T-helper 2 cell treated with Interferon-gamma antibody and Interleukin-4, amounts not matched to agents 100 ng/mL and 5 ng/mL, for 36 hours (primary cell): ENCODE measurements at regions not wholly inside any gene's neighbourhood (a gene's known extent, or its start where the extent isn't known, plus 50 kb on each side); places are given as distances from the start of the nearest gene placed in this dataset.

Experiments used
- intact Hi-C: fragments of 100-400 bp; cut with micrococcal nuclease; formaldehyde crosslinking; loops from one replicate; pipeline ENCODE4 v1.15.1; 2023

GRCh38 chr2:8394569-8395359 is 287.1 kb upstream of the ID2 start:
- intact Hi-C loops: no loop called here

GRCh38 chr2:8395718-8396117 is 286.1 kb upstream of the ID2 start:
- intact Hi-C loops: no loop called here

DNA sequence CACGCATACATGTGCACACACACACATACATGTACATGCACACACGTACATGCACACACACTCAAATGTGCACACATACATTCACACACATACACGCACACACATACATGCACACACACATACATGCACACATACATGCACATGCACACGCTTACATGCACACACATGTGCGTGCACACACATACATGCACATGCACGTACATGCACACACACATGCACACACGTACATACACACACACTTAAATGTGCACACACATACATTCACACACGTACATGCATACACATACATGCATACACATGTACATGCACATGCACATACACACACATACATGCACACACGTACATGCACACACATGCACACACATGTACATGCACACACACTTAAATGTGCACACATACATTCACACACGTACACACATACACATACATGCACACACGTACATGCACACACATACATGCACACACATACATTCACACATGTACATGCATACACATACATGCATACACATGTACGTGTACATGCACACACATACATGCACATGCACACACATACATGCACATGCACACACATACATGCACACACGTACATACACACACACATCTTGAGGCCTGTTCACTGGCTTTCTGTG is 283.7 kb upstream of the ID2 start:
- intact Hi-C loops: no loop called here

DNA sequence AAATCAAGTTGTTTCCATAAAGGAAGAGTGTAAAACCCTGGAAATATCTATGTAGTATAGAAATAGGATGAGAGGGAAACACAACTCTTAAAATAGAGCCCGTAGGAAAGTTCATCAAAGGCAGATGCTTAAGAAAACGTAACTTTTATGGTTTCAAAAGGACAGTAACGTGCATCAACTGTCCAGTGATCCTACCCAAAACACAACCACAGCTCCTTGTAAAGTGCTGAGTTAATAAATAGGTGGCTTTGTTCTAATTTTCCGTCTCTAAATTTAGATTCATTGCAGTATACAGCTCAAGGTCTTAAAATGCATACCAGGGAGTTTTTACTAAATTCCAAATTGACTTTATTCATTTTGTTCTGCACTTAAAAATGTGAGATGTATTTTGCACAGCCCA is 282.1 kb upstream of the ID2 start:
- intact Hi-C loops: no loop called here

DNA sequence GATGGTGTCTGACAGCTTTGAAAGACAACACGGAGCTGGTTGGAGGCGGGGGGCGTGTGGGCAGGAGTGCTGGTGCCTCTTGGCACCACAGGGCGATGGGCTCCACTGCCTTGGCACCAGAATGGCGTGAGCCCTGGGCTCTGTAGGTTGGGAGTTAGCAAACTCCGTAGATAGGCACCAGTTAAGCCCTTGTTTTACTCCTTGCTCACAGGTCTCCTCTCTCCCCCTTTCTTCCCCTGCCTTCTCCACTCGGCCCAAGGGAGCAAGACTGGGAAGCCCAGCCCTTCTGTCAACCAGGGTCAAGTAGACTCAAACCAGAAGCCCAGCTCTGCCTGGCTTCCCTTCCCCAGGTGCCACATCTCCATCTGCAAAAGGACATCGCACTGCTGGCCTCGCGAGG is 281.7 kb upstream of the ID2 start:
- intact Hi-C loops: no loop called here

DNA sequence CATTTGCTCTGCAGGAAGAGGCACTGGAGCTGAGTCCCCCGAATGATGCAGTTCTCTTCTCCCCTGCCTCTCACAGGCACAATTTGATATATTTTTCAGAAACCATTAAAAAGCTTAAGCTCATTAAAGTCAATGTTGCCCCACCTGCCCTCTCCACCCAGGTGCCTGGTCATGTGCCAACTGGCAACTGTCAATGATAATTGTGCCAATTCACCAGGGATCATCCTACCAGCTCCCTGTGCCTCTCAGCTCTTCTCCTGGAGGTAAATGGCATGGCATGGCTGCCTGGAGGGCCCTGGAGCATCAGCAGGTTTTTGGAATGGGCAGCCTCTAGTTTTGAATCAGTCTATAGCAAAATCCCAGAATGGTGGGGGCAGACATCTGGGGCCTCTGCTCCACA is 279.6 kb upstream of the ID2 start:
- intact Hi-C loops: no loop called here

- intact Hi-C loops: no loop called here
These were observed 278.0 kb upstream of the ID2 start for GRCh38 chr2:8403876-8404275.

DNA sequence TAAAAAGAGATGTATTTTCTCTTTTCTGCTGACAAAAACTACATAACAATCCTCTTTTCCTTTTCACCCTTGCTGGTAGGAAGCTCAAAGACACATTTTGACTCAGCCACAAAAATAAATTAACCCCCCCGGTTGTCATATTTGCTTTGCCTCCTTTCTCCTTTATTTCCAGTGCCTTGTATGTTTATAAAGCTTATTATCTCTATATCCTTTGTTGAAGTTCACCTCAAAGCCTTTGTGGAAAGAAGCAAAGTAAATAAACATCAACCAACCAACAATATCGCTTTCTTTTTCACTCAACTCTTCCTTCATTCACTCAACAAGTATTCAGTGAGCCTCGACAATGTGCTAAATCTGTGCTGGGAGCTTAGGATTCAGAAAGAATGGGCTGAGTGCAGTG is 276.5 kb upstream of the ID2 start:
- intact Hi-C loops: no loop called here

DNA sequence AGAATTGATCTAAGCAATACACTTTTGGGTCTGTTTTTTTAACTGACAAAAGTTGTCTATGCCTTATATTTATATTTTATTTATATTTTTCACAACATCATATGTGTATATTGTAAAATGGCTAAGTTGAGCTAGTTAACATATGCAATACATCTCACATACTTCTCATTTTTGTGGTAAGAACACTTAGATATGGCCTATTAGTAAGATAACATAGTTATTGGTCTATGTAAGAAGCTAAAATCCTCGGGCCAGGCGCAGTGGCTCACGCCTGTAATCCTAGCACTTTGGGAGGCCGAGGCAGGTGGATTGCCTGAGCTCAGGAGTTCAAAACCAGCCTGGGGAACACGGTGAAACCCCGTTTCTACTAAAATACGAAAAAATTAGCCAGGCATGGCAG is 275.6 kb upstream of the ID2 start:
- intact Hi-C loops: no loop called here

DNA sequence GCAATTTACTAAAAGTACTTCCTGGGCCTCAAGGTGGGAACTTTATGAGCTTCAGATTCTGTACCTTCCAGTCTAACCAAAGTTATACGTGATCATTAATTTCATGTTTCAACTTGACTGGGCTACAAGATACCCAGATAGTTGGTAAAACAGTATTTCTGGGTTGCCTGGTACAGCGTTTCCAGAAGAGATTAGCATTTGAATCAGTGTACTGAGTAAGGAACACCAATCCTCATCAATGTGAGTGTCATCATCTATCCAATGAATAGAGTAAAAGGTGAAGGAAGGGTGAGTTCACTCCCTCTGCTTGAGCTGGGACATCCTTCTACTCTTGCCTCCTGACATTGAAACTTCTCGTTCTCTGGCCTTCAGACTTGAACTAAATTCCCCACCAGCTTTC is 274.5 kb upstream of the ID2 start:
- intact Hi-C loops: no loop called here

- intact Hi-C loops: no loop called here
These were observed 273.0 kb upstream of the ID2 start for GRCh38 chr2:8408560-8409460.

- intact Hi-C loops: no loop called here
These were observed 272.2 kb upstream of the ID2 start for GRCh38 chr2:8409461-8410260.

GRCh38 chr2:8412082-8412481 is 269.8 kb upstream of the ID2 start:
- intact Hi-C loops: no loop called here

DNA sequence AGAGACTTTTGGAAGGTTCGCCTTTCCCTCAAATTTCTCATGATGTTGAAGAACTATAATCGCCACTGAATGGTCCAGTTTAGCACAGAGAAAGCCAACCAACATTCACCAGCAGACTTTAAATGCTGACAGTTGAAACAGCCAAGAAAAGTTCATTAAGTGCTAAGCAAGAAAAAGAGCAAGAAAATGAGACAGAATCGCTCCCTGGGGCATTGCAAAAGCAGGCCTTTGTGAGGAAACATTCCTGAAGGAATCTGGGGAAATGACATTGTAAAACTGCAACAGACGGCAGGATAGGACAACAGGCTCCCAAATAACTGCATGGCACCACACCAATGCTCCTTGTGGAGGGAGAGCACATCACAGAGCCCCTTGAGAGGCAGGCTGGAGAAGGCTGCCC is 269.3 kb upstream of the ID2 start:
- intact Hi-C loops: no loop called here

- intact Hi-C loops: no loop called here
These were observed 268.2 kb upstream of the ID2 start for GRCh38 chr2:8413589-8414135.

GRCh38 chr2:8414946-8415879 is 266.6 kb upstream of the ID2 start:
- intact Hi-C loops: no loop called here

DNA sequence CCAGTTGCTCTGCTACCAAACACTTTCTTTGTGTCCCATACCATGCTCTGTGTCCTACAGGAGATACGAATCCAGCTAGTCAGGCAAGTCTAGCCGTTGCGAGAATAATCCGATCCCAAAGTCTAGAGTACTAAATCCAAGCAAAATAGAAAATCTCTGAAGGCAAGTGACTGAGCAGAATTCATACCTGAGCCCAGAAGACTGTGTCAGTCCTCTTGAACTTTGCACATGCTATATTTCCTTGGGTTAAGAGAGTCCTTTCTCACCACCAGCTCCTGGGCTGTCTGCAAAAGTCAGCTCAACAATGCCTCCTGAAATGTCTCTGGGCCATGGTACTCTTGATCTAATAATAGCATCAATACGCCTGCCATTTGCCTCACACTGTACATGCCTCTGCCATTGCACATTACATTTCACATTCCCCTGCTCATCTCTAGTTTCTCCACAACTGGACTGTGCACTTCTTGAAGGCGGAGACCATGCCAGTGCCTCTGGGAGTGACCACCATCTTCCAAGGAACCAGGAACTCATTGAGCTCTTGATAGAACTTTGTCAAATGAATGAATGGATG is 265.8 kb upstream of the ID2 start:
- intact Hi-C loops: no loop called here

DNA sequence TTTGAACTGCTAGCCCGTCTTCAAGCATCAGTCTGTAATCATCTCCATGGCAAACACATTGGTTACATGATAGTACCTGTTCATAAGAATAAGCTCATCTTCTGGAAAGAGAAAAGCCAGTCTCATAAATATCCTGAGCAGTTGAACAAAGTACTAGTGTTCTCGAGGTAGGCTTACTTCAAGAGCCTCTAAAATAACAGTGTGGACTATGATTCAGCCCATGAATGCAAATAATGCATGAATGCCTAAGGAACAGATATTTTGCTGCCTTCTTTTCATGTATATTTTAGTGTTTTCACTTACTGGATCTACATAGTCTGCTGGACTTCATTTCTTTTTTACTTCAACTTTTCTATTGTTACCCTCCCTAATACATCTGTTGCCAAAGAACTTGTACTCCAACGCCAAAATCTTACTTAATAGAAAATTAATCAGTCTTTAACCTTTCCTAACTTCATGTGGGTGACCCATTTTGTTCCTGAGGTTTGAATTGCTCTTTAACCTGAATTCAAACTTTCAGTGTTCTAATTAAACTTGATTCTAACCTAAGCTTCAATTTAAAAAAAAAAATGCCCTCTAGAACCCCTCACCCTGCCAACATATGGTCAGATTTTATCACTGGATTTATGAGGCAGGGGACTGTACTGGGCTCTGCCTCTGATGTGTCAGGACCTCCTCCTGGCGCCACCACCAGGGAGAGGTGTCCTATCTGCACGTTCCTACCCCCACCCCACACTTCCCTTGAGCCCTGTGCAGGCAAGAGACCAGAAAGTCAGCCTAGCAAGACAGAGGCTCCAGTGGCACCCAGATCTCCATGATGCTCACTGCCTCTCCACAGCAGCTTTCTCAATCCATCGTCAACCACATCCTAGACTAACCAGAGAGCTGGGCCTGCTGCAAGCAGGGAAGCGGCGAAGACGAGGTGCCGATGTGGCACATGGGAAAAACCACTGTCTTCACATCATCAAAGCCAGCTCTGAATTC is 264.7 kb upstream of the ID2 start:
- intact Hi-C loops: no loop called here
